Prostate gland (tissue), 2 donors: ENCODE measurements at regions not wholly inside any gene's neighbourhood (a gene's known extent, or its start where the extent isn't known, plus 50 kb on each side); places are given as distances from the start of the nearest gene placed in this dataset.

Experiments
- DNase-seq: peaks from one replicate; pipeline ENCODE4 v3.0.0-alpha.2; 2019; ENCODE audit warnings: low spot score
- H3K27ac ChIP-seq, 2 donors: fragments of 200-600 bp; sonication (generic); 2 replicates each; pipeline ENCODE4 v1.5.1; 2017 to 2019
- H3K27me3 ChIP-seq: fragments of 200-600 bp; sonication (generic); replicated peaks from 2 replicates; pipeline ENCODE4 v1.5.1; 2019; ENCODE audit not compliant: insufficient read depth
- H3K36me3 ChIP-seq, 2 donors: fragments of 200-600 bp; sonication (generic); 1 replicate in 1 of 2; 2 replicates in 1 of 2; pipeline versions ENCODE4 v1.5.1 to v1.8.1; 2017 to 2019
- H3K4me1 ChIP-seq: fragments of 200-600 bp; sonication (generic); replicated peaks from 2 replicates; pipeline ENCODE4 v1.5.1; 2019
- H3K4me3 ChIP-seq, 2 donors: fragments of 200-600 bp; sonication (generic); 2 replicates each; pipeline ENCODE4 v1.5.1; 2017 to 2019
- H3K9me3 ChIP-seq: fragments of 200-600 bp; sonication (generic); 2 replicates; pipeline ENCODE4 v1.5.1; 2017
- CTCF ChIP-seq, 4 experiments: fragments of 200-600 bp in 2 of 4; fragments of 450-650 bp in 2 of 4; sonication (generic) in 2 of 4; IDR thresholded peaks; 1 replicate in 3 of 4; 2 replicates in 1 of 4; pipeline ENCODE4 v1.5.1; 2016 to 2019; ENCODE audit warnings: antibody characterized with exemption in 4 of 4, mild to moderate bottlenecking in 2 of 4, moderate library complexity in 2 of 4
- POLR2A ChIP-seq: fragments of 450-650 bp; IDR thresholded peaks from one replicate; pipeline ENCODE4 v1.6.1; 2016; ENCODE audit warnings: antibody characterized with exemption, mild to moderate bottlenecking
- POLR2AphosphoS5 ChIP-seq: sonication (generic); formaldehyde crosslinking; IDR thresholded peaks from one replicate; pipeline ENCODE4 v1.6.1; 2017; ENCODE audit warnings: antibody characterized with exemption
- WGBS: methylation state at CpG from one replicate; pipeline ENCODE4 v1.1.5; 2018; 5-methylcytosine and 5-hydroxymethylcytosine counted together
- intact Hi-C: fragments of 100-400 bp; cut with DNase I; formaldehyde crosslinking; loops from one replicate; pipeline ENCODE4 v1.14.2; 2022

DNA sequence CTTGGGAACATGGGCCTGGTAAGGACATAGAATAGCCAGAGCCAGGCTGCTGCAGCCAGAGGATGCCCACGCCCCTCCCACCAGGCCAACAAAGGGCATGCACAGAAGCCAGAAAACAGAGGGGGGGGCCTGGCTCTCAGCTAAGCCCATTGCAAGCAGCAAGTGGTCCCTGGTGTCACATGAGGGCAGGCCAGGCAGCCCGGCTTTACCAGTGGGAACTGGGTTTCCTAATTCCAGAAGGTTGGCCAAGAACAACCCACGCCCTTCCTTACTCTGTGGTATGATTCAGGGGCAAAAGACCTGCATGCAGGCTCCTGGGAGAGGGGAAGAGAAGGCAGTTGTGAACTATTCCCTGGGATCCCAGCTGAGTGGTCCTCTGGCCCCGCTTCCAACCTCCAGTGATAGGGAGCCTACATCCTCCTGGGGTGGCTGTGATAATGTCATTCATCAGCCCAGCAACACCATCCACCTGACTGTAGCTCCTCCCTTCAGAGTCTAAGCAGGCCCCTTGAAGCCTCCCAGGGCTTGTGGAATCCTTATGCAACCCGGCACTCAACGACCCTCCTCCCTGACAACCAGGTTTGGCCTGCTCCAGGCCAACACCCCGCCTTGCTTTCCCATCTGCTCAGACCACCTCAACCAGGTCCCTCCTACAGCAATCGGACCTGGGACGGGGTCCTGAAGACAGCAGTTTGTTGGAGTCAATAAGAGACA, 62.1 kb upstream of the LMO1 start:
- WGBS: 82% methylated on average over 8 of the region's 9 CpGs
- TF ChIP-seq POLR2A: no peak
- no peak for TF ChIP-seq CTCF (IDR thresholded peaks at IDR 0.05)
- TF ChIP-seq POLR2AphosphoS5: no peak
- Histone ChIP-seq H3K9me3 (no peaks in the 10 kb centered on the region), H3K27me3 (no peaks in the 10 kb centered on the region), H3K27ac (no peak overlapping the region), H3K4me3 (no peak overlapping the region), H3K36me3 (no peaks in the 10 kb centered on the region), H3K4me1 (no peaks in the 10 kb centered on the region)
- no peak for DNase-seq
- intact Hi-C loops: loop anchor here (5.0 kb wide), 1 partner anchor 237 kb away; no protein-coding TSS in a partner anchor

DNA sequence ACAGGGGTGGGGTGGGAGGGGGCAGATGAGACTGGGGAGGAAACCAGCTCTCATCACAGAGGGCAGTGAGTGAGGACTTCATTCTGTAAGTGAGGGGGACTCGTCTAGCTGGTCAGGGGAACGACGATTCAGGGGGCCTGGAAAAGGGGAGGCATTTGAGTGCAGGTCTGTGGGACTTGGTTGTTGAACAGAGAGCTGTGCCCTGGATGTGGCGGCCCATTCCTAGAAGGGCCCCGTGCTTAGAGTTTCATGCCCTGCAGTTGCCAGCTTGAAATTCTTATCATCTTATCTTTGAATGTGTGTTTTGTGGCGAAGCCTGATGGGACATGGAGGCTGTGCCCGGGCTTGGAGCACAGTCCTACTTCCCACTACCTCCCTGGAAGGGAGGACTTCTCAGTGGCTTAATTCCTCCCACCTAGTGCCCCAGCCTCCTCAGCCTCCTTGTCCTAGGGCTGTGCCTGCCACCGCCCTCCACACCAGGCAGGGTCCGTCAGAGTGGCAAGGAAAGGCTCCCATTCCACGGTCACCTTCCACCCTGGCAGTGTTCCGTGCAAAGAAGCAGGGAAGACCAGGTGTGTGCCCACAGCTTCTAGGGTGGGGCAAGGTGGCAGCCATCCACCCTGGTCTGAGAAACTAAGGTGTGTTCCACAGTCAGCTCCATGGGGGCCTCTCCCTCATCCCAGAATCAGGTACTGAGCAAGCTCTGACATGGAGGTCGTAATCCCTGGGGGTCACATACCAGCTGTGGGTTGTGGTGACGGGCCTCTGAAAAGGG, 59.7 kb upstream of the LMO1 start:
- 77% methylated on average over 13 of the region's 13 CpGs for WGBS
- no peaks in the 10 kb centered on the region for H3K9me3 ChIP-seq
- no peak overlapping the region for H3K27ac ChIP-seq
- no peaks in the 10 kb centered on the region for H3K4me1 ChIP-seq
- no peaks in the 10 kb centered on the region for H3K36me3 ChIP-seq
- no peaks in the 10 kb centered on the region for H3K27me3 ChIP-seq
- DNase-seq: no peak
- H3K4me3 ChIP-seq: no peak overlapping the region
- TF ChIP-seq POLR2AphosphoS5 (no peak), POLR2A (no peak), CTCF (IDR thresholded peaks at IDR 0.05) (no peak)
- intact Hi-C loops: no loop called here

DNA sequence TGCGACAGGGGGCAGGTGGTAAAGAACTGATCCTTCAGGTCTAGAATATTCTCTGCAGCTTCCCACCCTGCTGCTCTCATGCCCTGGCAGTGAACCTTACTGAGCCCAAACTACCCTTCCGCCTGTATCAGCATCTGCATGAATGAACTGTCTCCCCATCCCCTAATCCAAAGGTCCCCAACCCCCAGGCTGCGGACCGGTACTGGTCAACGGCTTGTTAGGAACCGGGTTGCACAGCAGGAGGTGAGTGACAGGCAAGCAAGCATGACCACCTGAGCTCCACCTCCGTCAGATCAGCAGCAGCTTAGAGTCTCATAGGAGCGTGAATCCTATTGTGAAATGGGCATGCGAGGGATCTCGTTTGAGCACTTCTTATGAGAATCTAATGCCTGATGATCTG, 58.2 kb upstream of the LMO1 start:
- WGBS: 93% methylated on average over 10 of the region's 10 CpGs
- DNase-seq: no peak
- no peak overlapping the region for H3K27ac ChIP-seq
- TF ChIP-seq POLR2AphosphoS5 (no peak), CTCF (IDR thresholded peaks at IDR 0.05) (no peak)
- H3K9me3 ChIP-seq: no peaks in the 10 kb centered on the region
- H3K27me3 ChIP-seq: no peaks in the 10 kb centered on the region
- H3K4me3 ChIP-seq: no peak overlapping the region
- no peaks in the 10 kb centered on the region for H3K4me1 ChIP-seq
- no peaks in the 10 kb centered on the region for H3K36me3 ChIP-seq
- intact Hi-C loops: no loop called here

GRCh38 chr11:8320076-8320475, 56.4 kb upstream of the LMO1 start:
- Histone ChIP-seq H3K27ac (no peak overlapping the region), H3K4me3 (no peak overlapping the region), H3K36me3 (no peaks in the 10 kb centered on the region), H3K9me3 (no peaks in the 10 kb centered on the region), H3K27me3 (no peaks in the 10 kb centered on the region), H3K4me1 (no peaks in the 10 kb centered on the region)
- no peak for TF ChIP-seq POLR2A
- TF ChIP-seq CTCF (IDR thresholded peaks at IDR 0.05): no peak
- no peak for TF ChIP-seq POLR2AphosphoS5
- intact Hi-C loops: no loop called here
- WGBS: 74% methylated on average over 5 of the region's 5 CpGs
- no peak for DNase-seq

DNA sequence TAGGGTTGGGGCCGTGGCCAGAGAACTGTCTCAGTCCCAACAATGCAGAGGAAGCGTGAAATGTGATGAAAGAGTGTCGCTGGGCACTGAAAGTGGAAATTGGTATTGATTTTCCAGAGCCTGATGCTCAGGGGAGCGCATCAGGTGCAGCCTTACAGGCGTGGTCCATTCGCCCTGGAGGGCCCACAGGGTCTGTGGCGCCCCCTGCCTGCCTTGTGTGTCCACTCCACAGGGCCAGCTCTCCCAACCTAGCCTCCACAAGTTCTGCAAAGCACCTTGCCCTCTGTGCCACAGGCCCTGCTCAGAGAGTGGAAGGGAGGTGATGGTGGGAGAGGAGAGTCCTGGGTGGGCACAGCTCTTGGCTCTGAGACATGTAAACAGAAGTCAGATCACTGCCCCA, 54.9 kb upstream of the LMO1 start:
- H3K4me1 ChIP-seq: no peaks in the 10 kb centered on the region
- no peak for DNase-seq
- no peak overlapping the region for H3K27ac ChIP-seq
- WGBS: 71% methylated on average over 7 of the region's 7 CpGs
- TF ChIP-seq CTCF (IDR thresholded peaks at IDR 0.05): no peak
- TF ChIP-seq POLR2AphosphoS5: no peak
- no peak overlapping the region for H3K4me3 ChIP-seq
- H3K9me3 ChIP-seq: no peaks in the 10 kb centered on the region
- H3K36me3 ChIP-seq: no peaks in the 10 kb centered on the region
- intact Hi-C loops: no loop called here
- H3K27me3 ChIP-seq: peaks cover 3% of the 10 kb centered on the region
